OCI-LY1 (cell line): ENCODE measurements at regions not wholly inside any gene's neighbourhood (a gene's known extent, or its start where the extent isn't known, plus 50 kb on each side); places are given as distances from the start of the nearest gene placed in this dataset.

ENCODE experiments used
- CTCF ChIP-seq: fragments of 200-600 bp; sonication (generic), shearing (Covaris generic); IDR thresholded peaks from 2 replicates; pipeline ENCODE4 v1.5.1; 2017; ENCODE audit warnings: mild to moderate bottlenecking, antibody characterized with exemption, low read length, moderate library complexity, mixed read lengths
- EZH2 ChIP-seq: fragments of 200-600 bp; sonication (generic), shearing (Covaris generic); IDR thresholded peaks from 2 replicates; pipeline ENCODE4 v1.8.0; 2017; ENCODE audit warnings: borderline replicate concordance, mixed run types, mild to moderate bottlenecking, antibody characterized with exemption, low read length, moderate library complexity, mixed read lengths

GRCh38 chr3:146865175-146865755, 260.1 kb upstream of the PLSCR5 start:
- no peak for TF ChIP-seq CTCF
- no peak for TF ChIP-seq EZH2
